GM10266 (cell line): ENCODE measurements at regions not wholly inside any gene's neighbourhood (a gene's known extent, or its start where the extent isn't known, plus 50 kb on each side); places are given as distances from the start of the nearest gene placed in this dataset.
"Not testable (repeated sequence)": the region's sequence is repeated elsewhere in the genome, so short reads cannot be mapped to it uniquely, and the experiment has no call there.

Experiments
- DNase-seq: peaks from one replicate; pipeline ENCODE4 v3.0.0; 2012; ENCODE audit errors: extremely low spot score
- CTCF ChIP-seq: IDR thresholded peaks from 2 replicates; pipeline ENCODE4 v1.5.1; 2012; ENCODE audit warnings: mild to moderate bottlenecking, low read depth; ENCODE audit not compliant: control insufficient read depth, insufficient read depth; ENCODE audit errors: missing control alignments

GRCh38 chr2:106004851-106005250 lies 189.2 kb downstream of the UXS1 start:
- no peak for DNase-seq
- no peak for TF ChIP-seq CTCF

DNA sequence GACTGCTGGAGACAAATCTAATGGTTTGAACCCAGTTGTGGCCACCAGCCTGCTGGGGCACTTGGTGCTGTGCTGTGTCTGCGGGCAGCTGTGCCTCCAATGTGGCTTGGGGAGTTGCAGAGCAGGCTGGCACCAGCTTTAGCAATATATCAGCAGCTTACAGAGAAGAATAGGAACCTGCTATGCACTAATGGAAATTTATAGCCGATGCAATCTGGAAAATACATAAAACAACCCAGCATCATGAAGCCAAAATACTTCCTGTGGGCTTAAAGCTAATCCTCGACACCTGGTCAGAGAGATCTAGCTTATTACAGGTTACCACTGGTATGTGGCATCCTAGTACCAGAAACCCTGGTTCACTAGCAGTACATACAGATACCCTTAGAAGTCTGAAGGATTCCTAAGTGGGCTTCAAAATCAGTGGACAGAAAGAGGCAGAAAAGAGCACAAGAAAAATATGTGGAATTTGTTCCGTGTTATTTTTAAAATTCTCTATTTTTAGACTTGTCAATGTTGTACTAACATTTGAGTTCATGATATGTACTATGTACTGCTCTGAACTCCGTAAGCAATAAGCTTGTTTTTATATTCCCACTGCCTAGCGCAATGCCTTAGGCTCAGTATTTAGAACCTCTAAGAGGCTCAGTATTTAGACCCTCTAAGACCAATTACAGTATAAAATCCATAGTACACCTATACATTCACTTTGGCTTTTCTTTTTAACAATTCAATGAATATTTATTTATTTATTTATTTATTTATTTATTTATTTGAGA lies 194.7 kb downstream of the UXS1 start:
- no peak for DNase-seq
- no peak for TF ChIP-seq CTCF

DNA sequence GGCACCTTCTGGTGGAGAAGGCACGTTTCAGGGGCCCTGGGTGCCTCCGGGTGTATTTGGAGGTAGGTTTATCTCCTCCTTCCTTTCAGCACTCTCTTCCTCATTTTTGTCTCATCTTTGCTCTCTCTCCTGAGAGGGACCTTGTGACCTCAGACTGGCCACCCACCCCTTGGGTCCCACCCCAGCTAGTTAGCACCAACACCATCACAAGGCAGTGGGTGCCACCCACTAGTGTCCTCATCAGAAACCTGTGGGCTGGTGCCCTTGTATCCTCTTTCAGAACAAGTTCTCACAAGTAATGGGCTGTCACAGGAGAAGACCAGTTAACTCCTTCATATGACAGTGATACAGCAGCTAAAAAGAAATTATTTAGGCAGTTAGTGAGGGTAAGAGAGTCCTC lies 196.4 kb downstream of the UXS1 start:
- TF ChIP-seq CTCF = no peak

DNA sequence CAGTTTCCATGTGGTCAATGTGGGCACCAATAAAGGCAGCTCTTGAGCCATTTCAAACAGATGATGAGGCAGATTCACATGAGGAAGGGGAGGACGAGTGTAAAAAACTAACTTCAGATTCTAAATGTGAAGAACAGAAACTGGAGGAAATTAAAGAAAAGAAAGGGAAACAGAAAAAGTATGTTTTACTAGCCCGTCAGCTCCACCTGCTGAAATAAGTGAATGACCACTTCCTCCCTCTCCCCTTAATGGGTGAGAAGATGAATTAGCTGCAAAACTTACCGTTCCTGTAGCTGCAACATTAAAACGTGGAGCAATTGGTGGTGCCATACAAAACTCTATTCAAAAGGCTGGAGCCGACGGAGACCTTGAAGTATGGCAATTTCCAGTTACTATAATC lies 203.5 kb downstream of the UXS1 start:
- peak; percentile 31 for TF ChIP-seq CTCF
- DNase-seq = no peak

More for the DNA sequence above, 196.4 kb downstream of the UXS1 start:
- no peak for DNase-seq

GRCh38 chr2:105989803-105990202 lies 204.3 kb downstream of the UXS1 start:
- DNase-seq = not testable (repeated sequence)

GRCh38 chr2:105989070-105989469 lies 205.0 kb downstream of the UXS1 start:
- DNase-seq = no peak
- no peak for TF ChIP-seq CTCF

GRCh38 chr2:105977807-105978206 lies 216.3 kb downstream of the UXS1 start:
- TF ChIP-seq CTCF = no peak

GRCh38 chr2:105977212-105977611 lies 216.9 kb downstream of the UXS1 start:
- no peak for DNase-seq
- TF ChIP-seq CTCF = no peak

More at GRCh38 chr2:105977807-105978206, 216.3 kb downstream of the UXS1 start:
- DNase-seq = no peak
